NCI-H128 (cell line): ENCODE measurements at regions not wholly inside any gene's neighbourhood (a gene's known extent, or its start where the extent isn't known, plus 50 kb on each side); places are given as distances from the start of the nearest gene placed in this dataset.
"Not testable (repeated sequence)": the region's sequence is repeated elsewhere in the genome, so short reads cannot be mapped to it uniquely, and the experiment has no call there.

Experiments
- DNase-seq: peaks from one replicate; lab custom pipeline; 2025; ENCODE audit not compliant: unreplicated experiment; lab: John Stamatoyannopoulos, UW

- no peak for DNase-seq
These were observed 54.9 kb upstream of the NBPF3 start for GRCh38 chr1:21385022-21385421.

- DNase-seq = no peak
These were observed 55.3 kb upstream of the NBPF3 start for GRCh38 chr1:21384620-21385019.

- DNase-seq = no peak
These were observed 56.0 kb upstream of the NBPF3 start for GRCh38 chr1:21383785-21384401.

- DNase-seq = no peak
These were observed 58.6 kb upstream of the NBPF3 start for GRCh38 chr1:21381354-21381753.

- not testable (repeated sequence) for DNase-seq
These were observed 59.8 kb upstream of the NBPF3 start for GRCh38 chr1:21380147-21380546.

- no peak for DNase-seq
These were observed 60.4 kb upstream of the NBPF3 start for GRCh38 chr1:21379571-21379970.

- no peak for DNase-seq
These were observed 61.0 kb upstream of the NBPF3 start for GRCh38 chr1:21378705-21379494.

GRCh38 chr1:21372383-21372782 is 67.6 kb upstream of the NBPF3 start:
- DNase-seq = no peak

- DNase-seq = no peak
These were observed 70.0 kb upstream of the NBPF3 start for GRCh38 chr1:21369905-21370304.

- peak; percentile 69 for DNase-seq
These were observed 71.2 kb upstream of the NBPF3 start for GRCh38 chr1:21368515-21369289.

- DNase-seq = not testable (repeated sequence)
These were observed 71.9 kb upstream of the NBPF3 start for GRCh38 chr1:21367973-21368514.

GRCh38 chr1:21366288-21366687 is 73.6 kb upstream of the NBPF3 start:
- no peak for DNase-seq

GRCh38 chr1:21365036-21365435 is 74.8 kb upstream of the ECE1 start:
- no peak for DNase-seq

GRCh38 chr1:21362096-21362495 is 71.8 kb upstream of the ECE1 start:
- no peak for DNase-seq

GRCh38 chr1:21361506-21361905 is 71.2 kb upstream of the ECE1 start:
- DNase-seq = no peak

- DNase-seq = no peak
These were observed 66.9 kb upstream of the ECE1 start for GRCh38 chr1:21357161-21357560.

- DNase-seq = no peak
These were observed 65.7 kb upstream of the ECE1 start for GRCh38 chr1:21355956-21356355.

- no peak for DNase-seq
These were observed 62.3 kb upstream of the ECE1 start for GRCh38 chr1:21352586-21352985.

- no peak for DNase-seq
These were observed 61.6 kb upstream of the ECE1 start for GRCh38 chr1:21351901-21352300.

GRCh38 chr1:21350202-21350885 is 60.1 kb upstream of the ECE1 start:
- no peak for DNase-seq

- no peak for DNase-seq
These were observed 59.4 kb upstream of the ECE1 start for GRCh38 chr1:21349693-21350092.
